T1000 (cell line): ENCODE measurements at regions not wholly inside any gene's neighbourhood (a gene's known extent, or its start where the extent isn't known, plus 50 kb on each side); places are given as distances from the start of the nearest gene placed in this dataset.
"Not testable (repeated sequence)": the region's sequence is repeated elsewhere in the genome, so short reads cannot be mapped to it uniquely, and the experiment has no call there.

Experiments used
- DNase-seq: peaks from one replicate; lab custom pipeline; 2025; ENCODE audit warnings: mixed read lengths; lab: John Stamatoyannopoulos, UW

DNA sequence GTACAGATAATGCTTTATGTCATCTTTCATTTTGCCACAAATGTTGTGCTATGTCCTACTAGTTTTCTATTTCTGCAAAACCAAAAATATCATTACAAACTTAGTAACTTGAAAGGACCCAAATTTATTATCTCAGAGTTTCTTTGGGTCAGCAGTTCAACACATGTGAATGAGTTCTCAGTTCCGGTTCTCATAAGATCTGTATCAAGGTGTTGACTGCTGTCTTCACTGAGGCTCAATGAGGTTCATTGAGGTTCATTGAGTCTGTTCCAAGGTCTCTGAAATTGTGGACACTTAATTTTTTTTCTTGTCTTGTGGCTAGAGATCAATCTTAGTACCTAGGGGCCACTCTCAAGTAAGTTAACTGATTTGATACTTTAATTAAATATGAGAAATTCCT lies 525.1 kb upstream of the BRINP3 start:
- no peak for DNase-seq

DNA sequence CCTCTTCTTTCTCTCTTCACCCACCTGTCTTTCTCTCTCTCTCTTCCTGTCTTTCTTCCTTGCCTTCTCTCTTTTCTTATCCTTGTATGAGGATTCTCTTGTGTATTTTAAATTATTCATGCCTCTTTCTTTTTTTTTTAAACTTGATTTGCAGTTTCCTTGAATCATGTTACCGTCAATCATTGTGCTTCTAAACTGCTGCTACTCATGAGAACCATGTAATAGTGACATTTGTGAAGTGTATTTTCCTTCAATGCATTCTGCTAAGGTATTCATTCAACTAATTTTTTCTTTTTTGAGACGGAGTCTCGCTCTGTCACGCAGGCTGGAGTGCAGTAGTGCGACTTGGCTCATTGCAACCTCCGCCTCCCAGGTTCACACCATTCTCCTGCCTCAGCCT lies 539.1 kb upstream of the BRINP3 start:
- no peak for DNase-seq

DNA sequence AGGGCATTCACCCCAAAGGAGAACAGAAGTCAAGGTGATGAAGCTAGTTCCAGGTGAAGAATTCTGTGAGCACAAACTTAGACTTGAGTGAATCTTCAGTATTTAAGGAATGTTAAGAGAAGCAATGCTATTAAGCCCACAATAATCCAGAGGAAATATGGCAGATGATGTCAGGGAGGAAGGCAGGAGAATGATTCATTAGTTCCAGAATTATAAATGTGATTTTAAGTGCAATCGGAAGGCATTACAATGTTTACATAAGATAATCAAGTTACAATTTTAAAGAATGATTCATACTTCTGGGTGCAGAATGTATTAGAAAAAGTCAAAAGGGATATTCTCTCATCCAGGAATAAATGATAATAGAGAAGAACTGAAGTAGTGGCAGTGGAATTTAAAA lies 545.2 kb upstream of the BRINP3 start:
- DNase-seq, result no peak

DNA sequence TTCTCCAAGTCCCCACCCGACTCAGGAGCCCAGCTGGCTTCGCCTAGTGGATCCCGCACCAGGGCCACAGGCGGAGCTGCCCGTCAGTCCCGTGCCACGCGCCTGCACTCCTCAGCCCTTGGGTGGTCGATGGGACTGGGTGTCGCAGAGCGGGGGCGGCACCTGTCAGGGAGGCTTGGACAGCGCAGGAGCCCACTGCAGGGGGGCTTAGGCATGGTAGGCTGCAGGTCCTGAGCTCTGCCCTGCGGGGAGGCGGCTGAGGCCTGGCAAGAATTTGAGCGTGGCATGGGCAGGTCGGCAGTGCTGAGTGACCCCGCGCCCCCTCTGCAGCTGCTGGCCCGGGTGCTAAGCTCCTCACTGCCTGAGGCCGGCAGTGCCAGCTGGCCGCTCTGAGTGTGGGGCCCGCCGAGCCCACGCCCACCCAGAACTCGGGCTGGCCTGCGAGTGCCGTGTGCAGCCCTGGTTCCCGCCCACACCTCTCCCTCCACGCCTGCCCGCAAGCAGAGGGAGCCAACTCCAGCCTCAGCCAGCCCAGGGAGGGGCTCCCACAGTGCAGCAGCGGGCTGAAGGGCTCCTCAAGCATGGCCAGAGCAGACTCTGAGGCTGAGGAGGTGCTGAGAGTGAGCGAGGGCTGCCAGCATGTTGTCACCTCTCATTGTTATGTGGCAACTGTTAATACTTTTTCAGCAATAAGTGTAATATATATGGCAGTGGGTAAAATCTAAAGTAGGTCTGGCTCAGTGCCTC lies 548.4 kb upstream of the BRINP3 start:
- no peak for DNase-seq

DNA sequence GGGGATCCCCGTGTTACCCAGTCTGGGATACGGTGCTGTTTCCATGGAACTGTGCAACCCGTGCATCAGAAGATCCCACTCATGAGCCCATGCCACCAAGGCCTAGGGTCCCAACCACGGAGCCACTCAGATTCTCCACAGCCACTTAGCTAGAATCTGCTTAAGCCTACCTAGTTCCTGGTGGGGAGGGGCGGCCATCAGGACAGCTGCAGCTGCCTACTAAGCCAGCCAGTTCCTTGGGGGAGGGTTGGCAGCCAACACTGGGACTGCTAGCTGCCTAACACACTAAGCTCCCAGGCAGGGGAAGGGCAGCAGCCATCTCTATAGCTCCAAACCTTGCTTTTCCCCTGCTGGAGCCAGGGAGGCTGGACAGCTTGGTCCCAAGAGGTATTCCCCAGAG lies 549.2 kb upstream of the BRINP3 start:
- no peak for DNase-seq

DNA sequence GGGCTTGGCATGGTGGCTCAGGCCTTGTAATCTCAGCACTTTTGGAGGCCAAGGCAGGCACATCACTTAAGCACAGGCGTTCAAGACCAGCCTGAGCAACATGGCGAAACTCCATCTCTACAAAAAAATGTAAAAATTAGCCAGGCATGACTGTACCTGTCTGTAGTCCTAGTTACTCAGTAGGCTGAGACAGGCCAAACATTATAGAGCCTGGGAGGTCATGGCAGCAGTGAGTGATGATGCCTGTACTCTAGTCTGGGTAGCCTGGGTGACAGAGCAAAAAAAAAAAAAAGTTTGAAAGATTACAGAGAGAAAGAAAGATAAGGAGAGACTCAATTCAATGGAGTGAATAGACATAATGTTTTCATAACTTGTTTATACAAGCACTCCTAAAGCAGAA lies 556.5 kb upstream of the BRINP3 start:
- no peak for DNase-seq

DNA sequence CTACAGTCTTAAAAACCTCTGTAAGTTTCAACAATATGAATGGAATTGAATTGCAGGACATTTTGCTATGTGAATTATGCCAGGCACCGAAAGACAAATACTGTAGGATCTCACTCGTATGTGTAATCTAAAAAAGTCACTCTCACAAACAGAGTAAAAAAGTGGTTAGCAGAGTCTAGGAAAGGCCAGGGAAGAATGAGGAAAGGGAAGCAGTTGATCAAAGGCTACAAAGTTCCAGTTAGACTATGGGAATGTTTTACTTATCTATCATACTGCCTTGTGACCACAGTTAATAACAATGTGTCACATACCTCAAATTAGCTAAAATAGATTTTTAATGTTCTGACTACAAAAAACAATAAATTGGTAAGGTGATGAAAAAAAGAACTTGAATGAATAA lies 565.4 kb upstream of the BRINP3 start:
- no peak for DNase-seq

DNA sequence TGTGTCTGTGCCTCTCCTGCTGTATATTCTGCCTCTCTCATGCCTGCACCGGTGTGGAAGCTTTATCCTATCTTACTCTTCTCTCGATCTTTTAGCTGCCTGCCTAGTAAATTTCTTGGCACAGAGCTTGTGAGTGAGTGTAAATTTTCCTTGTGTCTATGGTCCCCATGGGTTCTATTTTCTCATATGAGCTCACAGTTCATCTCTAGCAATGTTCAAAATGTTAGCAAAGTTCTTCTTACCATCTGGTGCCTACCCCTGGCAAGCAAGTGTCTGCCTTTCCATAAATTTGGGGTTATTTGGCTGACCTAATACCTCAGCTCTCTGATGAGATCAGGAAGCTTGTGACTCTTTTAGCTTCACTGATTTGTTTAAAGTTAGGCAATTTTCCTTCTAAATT lies 572.1 kb upstream of the BRINP3 start:
- no peak for DNase-seq

DNA sequence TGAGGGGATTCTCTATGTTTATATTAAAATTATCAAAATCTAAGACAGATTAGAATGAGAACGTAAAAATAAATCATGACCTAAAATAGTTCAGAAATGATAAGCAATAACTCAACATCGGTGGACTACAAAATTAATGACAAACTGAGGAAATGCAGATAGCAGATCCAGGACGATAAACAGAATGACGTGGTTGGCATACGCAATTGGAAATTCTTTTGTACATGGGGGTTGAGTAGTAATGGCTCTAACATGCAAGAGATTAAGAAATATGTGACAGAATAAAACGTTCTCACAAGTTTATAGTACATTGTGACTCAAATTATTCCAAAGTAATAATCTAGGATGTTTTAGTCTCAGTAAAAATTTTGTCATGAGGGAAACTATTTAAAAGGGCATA lies 575.2 kb upstream of the BRINP3 start:
- no peak for DNase-seq

DNA sequence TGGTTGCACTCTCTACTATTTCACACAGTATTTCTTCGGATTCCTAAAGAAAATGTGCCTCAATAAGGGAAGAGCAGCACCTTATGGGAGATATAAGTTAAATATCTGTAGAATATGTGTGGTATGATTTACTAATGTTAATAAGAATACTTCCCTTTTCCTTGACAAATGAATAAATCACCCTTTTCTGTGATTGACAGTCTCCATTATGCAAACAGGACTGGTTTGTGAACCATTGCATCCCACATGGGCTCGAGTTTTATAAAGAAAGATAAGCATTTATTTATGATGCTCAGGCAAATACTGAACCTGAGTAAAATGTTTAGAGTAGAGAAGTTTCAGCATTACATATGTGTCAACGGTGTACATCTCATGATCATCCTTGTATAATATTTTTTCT lies 587.7 kb upstream of the BRINP3 start:
- no peak for DNase-seq

DNA sequence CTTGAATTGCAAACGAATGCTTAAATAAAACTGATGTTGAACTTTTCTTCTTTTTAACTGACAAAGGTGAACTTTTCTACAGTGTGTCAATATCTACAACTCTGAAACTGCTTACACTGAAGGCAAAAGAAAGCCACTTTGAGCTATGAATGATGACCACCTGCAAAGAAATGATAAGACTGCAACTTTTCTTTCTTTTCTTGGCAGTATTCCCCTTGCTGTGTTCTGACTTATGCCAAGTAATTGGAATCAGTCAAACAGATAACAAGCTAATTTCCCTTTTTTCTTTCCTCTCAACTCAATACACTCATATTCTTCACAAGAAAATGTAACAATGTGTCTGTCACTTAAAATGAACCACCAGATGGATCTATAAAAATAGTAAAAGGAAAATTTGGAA lies 588.1 kb upstream of the BRINP3 start:
- no peak for DNase-seq

DNA sequence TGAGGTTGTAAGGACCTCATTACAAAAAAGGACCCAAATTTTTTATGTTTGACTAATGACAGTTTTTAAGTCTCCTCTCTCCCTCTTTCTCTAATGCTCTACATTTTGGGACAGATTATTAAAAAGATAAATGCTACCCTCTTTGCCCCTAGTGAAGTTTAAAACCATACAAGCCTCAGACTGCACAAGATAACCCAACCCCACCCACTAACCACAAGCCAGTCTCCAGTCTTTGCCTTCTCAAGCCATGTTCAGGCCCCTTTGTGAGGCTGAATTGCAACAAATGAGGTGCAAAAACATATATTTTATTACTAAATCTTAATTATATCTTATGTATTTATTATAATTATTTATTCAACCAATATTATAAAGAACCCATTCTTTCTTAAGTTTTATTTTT lies 597.2 kb upstream of the BRINP3 start:
- no peak for DNase-seq

DNA sequence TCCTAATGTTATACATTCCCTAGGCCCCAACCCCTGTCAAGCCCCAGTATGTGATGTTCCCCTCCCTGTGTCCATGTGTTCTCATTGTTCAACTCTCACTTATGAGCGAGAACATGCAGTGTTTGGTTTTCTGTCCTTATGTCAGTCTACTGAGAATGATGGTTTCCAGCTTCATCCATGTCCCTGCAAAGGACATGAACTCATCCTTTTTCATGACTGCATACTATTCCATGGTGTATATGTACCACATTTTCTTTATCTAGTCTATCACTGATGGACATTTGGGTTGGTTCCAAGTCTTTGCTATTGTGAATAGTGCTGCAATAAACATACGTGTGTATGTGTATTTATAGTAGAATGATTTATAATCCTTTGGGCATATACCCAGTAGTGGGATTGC lies 605.4 kb upstream of the BRINP3 start:
- not testable (repeated sequence) for DNase-seq

DNA sequence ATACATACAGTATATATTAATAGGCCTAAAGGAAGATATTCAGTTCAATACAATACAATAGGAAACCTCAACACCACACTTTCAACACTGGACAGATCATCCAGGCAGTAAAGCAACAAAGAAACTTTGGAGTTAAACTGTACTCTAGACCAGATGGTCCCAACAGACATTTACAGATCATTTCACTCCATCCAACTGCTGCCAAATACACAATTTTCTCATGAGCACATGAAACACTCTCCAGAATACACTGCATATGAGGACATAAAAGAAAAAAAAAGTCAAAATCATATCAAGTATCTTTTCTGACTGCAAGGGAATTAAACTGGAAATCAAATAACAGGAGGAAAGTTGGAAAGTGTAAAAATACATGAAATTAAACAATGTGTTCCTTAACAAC lies 607.5 kb upstream of the BRINP3 start:
- no peak for DNase-seq

DNA sequence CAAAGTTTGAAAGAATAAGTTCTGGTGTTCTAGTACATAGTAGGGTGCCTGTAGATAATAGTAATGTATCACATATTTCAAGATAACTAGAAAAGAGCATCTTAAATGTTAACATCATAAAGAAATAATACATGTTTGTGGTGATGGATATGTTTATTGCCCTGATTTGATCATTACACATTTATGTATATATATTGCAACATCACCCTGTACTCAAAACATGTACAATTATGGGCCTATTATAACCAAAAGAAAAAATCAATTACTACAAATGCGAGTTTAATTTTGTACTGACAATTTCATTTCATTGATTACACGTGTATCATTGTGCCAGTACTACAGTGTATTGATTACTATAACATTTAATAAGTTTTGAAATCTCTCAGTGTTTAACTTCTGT lies 609.2 kb upstream of the BRINP3 start:
- no peak for DNase-seq

DNA sequence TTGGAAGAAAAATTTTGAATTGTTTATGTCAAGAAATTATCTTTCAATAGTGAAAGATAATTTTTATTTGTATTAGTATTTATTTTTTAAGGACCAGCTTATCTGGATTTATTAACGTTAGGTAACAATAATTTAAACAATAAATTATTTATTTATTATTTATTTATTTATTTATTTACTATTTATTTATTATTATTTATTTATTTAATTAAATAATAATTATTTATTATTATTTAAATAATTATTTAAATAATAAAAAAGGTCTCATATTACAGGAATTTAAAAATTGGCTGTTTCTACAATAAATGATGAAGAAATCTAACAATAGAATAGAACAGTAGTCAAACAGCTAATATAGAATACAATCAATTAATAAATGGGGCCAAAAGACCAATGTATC lies 618.7 kb upstream of the BRINP3 start:
- no peak for DNase-seq

DNA sequence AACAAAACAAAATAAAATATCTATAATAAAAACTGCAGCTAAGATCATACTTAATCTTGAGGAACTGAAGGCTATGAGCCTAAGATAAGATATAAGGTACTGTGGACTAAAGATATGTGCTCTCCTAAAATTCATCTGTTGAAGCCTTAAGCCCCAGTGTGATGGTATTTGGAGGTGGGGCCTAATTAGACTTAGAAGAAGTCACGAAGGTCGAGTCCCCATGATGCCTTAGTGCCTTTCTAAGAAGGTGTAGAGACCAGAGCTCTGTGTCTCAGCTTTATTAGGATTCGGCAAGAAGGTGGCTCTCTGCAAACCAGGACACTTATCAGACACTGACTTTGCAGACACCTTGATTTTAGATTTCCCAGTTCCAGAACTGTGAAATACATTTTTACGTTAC lies 622.0 kb upstream of the BRINP3 start:
- no peak for DNase-seq

DNA sequence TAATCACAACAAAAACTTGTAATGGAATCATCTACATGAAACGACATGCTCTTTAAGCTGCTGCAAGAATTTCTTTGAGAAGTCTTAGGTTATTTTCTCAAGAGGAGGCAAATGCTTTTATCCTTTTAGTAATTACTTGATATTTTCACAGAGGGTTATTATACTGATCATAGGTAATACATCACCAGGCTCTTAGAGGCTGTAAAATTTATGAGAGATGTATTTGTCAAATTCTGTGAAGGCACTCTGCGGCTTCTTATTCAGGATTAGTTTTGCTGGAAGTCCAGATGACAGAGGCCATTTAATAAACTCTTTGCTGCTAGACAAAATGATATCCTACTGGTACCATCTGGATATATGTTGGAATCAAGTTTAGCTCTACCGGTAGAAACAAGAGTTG lies 624.3 kb upstream of the BRINP3 start:
- no peak for DNase-seq

DNA sequence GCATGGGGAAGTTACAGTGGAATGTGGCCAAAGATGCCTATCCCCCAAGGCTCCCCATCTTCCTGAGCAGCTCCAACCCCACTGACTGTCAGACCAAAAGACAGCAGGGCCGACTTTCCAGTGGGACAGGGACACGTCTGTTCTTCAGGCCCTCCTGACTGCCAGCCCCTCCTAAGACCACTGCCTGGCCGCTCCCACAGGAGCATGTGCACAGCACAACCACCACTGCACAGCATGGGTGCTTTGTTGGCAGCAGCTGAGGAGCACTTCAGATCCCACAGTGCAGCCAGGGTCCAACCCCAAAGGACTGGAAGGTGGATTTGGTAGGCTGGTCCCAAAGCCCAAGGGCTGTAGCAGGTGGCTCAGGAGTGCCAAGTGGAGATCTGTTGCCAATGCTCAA lies 648.3 kb upstream of the BRINP3 start:
- DNase-seq, result no peak

DNA sequence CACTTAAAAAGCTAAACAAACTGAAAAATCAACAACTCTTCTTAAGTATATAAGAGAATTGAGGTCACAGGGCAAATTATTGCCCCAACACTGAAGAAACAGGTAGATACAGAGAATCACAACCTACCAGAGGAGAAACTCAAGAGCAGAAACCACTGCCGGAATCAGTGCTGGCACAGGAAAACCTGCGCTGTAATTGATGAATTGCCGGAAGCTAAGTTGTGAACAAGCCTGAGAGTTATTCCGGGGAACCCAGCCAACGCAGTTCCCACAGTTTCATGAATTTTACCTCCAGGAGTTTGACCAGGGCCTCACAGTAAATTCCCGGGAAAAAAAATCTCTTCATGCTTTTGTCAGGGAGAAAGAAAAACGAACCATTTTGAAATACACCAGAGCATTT lies 657.1 kb upstream of the BRINP3 start:
- no peak for DNase-seq

DNA sequence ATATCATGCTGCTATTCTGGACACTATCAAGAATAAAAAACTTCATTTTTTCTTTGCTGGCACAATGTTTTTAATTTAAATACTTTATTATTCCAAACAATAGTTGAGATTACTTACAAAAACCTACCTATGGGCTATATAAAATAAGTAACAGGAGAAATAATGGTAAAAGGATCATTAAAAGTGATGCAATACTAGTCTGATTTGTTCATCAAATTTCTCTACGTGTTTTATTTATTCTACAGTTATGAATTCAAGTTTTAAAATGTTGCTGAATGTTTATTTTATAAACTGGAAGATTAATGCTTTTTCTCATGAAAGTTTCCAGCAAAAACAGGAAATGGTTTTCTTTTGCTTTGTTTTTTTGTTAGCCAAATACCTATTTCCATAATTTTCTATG lies 662.4 kb upstream of the BRINP3 start:
- DNase-seq, result no peak

DNA sequence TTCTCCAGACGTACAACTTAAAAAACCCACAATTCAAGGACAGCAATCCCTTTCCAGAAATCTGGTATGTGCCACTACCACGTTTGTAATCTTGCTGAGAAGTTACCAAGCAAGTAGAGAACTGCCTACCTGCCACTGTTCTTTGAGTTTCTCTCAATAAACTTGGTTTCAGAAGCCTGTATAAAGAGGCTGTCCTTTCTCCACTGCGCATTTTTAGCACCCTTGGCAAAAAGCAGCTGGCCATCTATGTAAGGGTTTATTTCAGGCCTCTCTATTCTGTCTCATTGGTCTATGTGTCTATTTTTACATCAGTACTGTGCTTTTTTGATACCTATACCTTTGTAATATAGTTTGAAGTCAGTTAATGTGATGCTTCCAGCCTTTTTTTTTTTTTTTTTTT lies 665.1 kb upstream of the BRINP3 start:
- no peak for DNase-seq

DNA sequence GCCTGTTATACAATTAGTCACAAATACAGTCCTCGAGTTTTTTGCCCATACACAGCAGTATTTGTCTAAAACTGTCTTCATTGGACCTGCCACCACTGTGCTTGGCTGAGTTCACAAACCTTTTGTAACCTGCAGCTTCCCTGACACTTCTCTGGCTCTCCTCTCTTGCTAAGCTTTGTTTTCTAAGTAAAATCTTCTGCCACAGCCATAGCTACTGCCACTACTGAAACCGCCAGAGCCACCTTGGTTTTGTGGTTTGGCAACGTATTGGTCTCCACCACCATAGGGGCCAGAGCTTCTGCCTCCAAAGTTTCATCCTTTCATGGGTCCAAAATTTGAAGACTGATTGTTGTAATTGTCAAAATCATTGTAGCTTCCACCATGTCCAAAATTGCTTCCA lies 668.2 kb upstream of the BRINP3 start:
- DNase-seq, result no peak

DNA sequence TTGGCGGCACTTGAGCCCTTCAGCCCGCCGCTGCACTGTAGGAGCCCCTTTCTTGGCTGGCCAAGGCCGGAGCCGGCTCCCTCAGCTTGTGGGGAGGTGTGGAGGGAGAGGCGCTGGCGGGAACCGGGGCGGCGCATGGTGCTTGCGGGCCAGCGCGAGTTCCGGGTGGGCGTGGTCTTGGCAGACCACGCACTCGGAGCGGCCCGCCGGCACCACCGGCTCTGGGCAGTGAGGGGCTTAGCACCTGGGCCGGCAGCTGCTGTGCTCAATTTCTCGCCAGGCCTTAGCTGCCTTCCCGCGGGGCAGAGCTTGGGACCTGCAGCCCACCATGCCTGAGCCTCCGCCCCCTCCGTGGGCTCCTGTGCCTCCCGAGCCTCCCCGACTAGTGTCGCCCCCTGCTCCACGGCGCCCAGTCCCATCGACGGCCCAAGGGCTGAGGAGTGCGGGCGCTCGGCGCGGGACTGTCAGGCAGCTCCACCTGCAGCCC lies 673.7 kb upstream of the BRINP3 start:
- no peak for DNase-seq

DNA sequence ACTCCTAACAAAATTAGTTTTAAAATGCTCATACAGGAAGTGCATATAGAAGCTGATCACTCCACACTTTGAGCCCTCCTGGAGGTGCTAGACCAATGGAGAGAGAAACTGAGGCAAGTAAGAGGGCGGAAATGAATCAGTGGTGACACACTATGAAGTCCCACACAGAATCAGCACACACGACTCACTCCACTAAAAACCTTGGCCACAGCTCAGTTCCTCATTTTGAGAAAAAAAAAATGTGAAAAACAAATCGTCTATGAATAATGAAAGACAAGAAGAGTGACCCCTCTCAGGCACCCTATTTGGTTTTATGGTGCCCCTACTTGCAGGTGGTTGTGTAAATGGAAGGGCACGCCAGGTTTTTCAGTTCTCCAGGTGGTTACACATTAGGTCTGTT lies 675.1 kb upstream of the BRINP3 start:
- no peak for DNase-seq
